NCI-H1930 (cell line): ENCODE measurements at regions not wholly inside any gene's neighbourhood (a gene's known extent, or its start where the extent isn't known, plus 50 kb on each side); places are given as distances from the start of the nearest gene placed in this dataset.
A peak's percentile ranks its signal among the peaks of the same experiment; 100 is the strongest.

Experiments
- DNase-seq, 2 experiments: peaks; one replicate each; lab custom pipeline; 2025; lab: John Stamatoyannopoulos, UW

- DNase-seq: no peak
These were observed 134.7 kb upstream of the IFNGR1 start for GRCh38 chr6:137353842-137354397.

DNA sequence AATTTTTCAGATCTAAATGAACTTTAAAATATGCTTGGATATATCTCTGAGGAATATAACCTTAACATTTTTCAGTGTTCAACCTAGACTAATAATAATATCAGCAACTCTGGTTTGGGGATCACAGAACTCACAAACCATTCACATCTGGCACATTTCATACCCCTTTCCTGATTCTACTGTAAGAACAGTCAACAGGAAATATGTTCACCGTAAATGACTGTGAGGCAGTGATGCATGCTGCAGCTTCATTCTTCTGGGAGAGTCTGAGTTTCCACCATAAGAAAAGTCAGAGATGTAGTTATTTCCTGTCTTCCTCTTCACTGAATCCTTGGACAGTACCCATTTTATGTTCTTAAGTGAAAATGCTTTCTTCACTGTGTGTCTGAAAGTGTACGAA, 134.2 kb upstream of the IFNGR1 start:
- DNase-seq: no peak

DNA sequence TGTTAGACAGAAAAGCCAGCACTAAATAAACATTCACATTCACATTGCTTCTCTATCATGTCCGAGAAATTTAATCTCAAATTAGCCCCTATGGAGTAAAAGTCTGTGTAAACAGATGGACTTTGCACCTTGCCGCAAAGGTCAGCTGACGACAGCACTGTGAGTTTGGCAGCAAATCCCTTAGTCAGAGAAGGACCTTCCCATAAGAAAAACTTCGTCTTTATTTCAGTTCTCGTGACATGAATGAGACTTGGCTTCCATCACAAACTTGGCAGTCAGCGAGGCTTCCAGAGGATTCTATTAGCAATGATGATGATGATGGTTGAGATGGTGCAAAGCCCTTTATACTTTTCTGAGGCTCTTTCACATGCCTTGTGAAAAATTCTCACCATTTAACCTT, 133.7 kb upstream of the IFNGR1 start:
- DNase-seq: no peak

GRCh38 chr6:137351890-137352289, 132.7 kb upstream of the IFNGR1 start:
- no peak for DNase-seq

GRCh38 chr6:137350857-137351256, 131.7 kb upstream of the IFNGR1 start:
- DNase-seq: no peak

DNA sequence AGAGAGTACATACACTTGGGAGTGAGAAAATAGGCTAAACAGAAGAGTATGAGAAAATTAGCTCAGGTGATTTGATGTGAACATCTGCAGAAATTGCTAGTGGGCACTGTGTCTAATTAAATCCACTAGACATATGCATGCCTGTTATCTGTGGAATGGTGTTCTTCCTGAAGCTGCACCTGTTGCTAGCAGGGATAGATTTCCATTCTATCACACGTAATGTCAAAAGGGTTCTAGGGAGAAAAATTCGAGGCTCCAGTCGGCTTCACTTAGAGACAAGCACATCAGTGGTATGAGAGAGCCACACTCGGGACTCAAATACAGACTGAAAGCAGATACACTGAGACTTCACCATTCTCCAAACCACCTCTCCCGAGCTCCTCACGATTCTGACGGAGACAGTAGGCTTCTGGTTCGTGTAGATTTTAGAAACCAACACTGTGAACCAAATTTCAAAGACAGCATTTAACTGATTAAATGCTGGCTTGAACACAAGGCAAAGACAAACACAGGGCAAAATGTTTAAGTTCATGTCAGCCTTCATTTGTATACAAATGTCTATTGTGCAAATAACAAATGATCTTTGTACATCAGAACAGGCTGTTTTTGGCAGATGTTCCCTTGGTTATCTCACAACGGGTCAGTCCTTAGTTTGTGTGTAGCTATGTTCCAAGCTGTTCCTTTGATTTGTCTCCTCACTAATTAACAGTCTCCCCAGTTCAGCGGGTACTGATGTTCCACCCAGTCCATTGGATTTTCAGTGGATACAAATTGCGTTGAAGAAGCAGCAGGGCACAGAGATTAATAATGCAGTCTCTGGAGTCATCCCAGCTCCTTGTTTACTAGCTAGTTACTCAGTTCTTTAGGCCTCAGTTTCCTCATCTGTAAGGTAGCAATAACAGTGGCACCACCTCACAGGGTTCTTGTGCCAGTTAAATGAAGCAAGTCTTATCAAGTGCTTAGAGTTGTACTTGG, 131.0 kb upstream of the IFNGR1 start:
- no peak for DNase-seq

- no peak for DNase-seq
These were observed 129.6 kb upstream of the IFNGR1 start for GRCh38 chr6:137348777-137349176.

- DNase-seq: no peak
These were observed 124.1 kb upstream of the IFNGR1 start for GRCh38 chr6:137343241-137343640.

GRCh38 chr6:137342607-137343190, 123.5 kb upstream of the IFNGR1 start:
- DNase-seq: no peak

- DNase-seq: no peak
These were observed 122.6 kb upstream of the IFNGR1 start for GRCh38 chr6:137341681-137342195.

DNA sequence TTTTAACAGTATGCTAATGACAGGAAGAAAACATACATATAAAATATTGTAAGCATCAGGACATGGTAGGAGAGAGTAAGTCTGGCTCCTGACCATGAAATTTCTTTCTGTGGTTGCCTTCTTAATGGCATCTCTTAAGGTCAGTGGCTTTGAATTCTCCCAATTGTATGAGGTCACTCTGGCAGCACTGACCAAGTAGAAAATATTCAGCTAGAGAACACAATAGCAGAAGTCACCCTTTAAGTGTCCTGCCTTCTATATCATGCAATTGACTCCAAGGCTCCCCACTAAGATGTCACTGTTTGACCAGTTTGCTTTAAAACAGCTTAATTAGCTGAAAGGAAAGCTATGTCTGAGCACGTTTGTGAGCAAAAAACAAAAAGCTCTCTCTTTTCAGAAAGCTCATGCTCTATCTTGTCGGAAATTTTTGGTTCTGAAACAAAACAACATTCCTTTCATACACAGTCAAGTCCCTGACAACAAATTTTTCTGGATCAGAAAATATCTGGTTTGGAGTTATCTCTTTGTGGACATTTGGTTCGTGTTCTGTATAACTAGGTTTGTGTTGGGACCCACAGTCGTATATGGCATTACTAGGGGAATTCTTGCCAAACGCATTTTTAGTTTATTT, 120.9 kb upstream of the IFNGR1 start:
- DNase-seq: no peak

DNA sequence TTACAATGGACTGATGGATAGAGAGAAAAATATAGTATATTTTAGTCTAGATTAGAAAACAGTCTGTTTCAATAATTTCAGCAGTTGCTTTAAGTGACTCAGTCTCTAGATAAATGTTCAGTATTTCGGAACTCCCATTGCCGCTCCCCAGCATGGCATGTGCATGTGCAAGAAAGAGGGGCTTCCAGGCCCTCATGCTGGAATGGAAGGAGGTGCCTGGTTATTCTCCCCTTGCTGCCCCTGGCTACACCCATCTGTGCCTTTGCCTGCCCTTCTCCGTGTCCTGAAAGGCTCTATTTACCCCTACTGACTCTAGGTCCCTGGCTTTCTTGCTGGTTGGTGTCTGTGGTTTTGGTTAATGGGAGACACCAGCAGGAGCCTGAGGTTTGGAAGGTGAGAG, 115.7 kb upstream of the IFNGR1 start:
- DNase-seq: no peak

DNA sequence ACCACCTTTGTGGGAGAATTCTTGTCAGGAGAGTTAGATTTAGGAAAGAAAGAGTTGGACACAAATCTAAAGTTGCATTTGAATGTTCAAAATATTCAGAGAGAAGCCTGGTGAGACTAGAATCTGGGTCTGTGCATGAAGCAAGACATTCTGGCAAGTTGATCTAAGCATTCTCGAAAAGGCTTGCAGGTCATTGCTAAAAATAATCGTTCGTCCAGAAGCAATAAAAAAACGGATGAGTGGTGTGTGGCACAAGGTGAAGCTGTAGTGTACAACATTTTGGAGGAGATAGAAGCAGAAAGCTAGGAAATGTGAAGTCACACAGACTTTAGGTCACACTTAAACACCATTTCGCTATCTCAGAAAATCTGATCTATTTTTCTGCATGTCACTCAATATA, 114.9 kb upstream of the IFNGR1 start:
- DNase-seq: no peak

DNA sequence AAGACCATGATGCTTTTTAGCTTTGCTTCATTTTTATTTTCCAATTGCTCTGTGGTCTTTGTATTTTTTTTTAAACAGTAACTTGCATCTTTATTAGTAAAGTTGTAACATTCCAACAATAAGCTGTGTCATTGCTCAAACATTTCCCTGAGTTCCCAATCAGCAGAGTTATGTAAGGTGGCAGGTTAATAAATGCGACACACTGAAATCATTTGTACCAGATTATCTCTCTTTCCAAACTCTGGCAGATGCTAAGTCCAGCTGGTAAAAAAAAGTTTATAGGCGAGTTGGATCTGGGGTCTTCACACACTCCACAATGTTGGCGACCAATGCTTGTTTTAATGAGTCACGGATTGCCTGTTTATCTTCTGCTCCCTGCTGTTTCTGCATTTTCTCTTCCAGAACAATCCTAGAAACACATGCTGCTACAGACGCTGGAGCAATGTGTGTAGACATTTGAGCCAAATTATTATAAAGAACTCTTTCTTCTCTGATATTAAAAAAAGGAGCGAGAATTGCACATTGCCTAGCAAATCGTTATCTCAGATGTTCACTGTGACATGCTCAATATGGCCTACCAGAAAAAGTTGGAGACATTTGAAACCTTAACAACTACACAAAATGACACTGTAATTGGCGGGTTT, 113.6 kb upstream of the IFNGR1 start:
- DNase-seq: no peak

DNA sequence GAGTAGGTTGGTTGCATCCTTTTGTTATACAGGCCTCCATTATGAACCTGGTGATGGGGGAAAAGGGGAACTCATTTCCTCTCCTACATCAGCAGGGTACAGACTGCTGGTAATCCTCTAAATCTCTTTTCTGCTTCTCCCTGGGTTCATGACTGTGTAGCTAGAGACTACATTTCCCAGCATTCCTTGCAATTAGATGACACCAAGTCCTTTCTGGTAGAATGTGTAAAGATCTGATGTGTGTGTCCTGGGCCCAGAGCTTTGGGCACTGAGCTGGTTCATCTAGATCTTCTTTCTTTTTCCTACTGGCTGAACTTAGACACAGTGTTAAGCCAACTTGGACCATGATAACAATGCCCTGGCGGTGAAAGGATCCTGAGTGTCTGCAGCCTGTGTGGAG, 104.7 kb upstream of the IFNGR1 start:
- DNase-seq: no peak

GRCh38 chr6:137320271-137320670, 101.1 kb upstream of the IFNGR1 start:
- no peak for DNase-seq

DNA sequence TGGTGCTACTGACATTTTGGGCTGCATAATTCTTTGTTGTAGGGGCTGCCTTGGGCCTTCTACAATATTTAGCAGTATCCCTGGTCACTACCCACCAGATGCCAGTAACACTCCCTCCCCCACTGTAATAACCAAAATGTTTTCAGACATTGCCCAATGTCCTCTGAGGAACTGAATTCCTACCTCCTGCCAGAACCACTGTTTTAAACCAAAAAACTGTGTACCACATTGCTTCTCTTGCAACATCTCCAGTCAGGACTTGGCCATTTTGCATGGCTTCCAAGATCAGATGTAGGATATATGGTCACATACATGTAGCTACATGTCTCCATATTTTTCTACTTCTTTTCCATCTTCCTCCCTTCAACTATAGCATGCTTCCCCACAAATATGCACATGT, 97.4 kb upstream of the IFNGR1 start:
- DNase-seq: no peak

DNA sequence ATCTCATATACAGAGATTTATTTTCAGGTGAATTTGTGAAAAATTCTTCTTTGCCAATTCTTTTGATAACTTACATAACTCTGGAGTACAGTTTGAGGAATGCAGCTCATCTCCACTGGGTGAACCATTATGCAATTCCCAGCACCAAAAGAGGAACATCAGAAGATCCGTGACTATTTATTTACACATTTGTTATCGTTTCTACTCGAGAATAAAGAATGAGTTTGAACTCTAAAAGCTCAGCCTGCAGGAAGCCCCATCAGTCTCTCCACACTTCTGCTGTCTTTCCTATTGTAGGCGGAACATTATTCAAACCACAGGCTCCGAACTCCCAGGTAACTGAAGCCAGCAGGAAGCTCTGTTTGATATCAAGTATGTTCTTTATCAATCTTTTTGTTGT, 95.9 kb upstream of the IFNGR1 start:
- no peak for DNase-seq

DNA sequence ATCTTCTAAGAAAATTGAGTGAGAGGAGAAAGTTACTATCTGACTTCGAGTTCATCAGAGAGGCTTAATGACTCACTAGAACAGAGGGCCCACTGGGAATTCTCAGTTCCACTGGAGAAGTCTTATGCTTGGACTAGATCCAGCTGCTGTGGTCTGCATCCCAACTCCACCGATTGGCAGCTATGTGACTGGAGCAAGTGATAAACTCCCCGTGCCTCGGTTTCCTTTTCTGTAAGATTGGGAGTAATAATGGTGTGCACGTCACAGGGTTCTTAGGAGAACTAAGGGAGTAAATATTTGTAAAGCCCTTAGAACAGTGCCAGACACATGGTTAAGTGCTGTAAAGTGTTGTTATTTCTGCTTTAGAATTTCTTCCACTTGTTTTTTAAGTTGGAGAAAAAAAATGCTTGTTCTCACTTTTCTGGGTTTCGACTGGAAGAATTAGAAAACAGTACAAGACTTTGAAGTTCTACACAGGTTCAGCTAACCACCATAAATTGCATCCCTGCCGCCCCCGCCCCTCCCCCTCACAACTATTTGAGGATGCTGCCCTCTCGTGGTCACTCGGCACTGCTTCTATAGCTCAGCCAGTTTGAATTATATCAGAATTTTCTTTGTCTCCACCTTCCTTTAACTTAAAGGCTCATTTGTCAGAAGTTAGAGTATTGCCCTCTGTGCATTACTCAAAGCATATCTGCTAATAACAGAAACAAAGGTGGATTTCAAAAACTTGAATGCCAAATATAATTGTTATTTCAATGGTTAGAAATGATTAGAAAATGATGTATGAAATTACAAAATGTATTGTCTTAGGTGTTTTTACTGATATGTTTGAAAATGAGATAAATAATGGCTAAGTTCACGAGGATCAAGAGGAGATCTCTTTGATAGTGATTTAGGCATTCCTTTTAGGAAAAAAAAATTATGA, 95.0 kb upstream of the IFNGR1 start:
- DNase-seq: peak; percentile 43 to 65

- DNase-seq: no peak
These were observed 94.0 kb upstream of the IFNGR1 start for GRCh38 chr6:137313211-137313610.

DNA sequence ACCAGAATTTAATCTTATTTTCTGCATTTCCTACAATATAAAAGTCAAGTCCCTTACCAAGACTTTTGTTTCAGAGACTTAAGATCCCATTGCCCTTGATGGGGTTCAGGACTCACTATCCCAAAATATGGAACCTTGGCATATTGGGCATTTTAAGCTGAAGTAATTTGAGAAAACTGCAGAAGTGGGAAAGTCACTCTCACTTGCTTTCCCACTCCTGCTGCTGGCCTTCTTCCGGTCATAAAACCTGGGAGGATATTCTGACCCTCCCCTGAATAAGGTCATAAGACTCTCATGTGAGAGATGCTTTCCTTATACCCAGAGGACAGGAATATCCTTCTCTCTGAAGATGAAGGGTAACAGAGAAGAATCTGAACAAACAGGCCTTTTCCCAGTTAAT, 92.8 kb upstream of the IFNGR1 start:
- DNase-seq: no peak
